Type B pancreatic cell (in vitro differentiated cells): ENCODE measurements at regions not wholly inside any gene's neighbourhood (a gene's known extent, or its start where the extent isn't known, plus 50 kb on each side); places are given as distances from the start of the nearest gene placed in this dataset.

Source experiments
- DNase-seq: peaks from one replicate; pipeline ENCODE4 v3.0.0; 2021; ENCODE audit warnings: mixed read lengths; ENCODE audit not compliant: unreplicated experiment; ENCODE audit errors: extremely low spot score
- H3K27ac Mint-ChIP-seq: 2 replicates; pipeline ENCODE4 v1.8.0; 2021; ENCODE audit warnings: mild to moderate bottlenecking, mixed read lengths
- H3K27me3 Mint-ChIP-seq: 2 replicates; pipeline ENCODE4 v1.8.0; 2021; ENCODE audit warnings: mixed read lengths
- H3K36me3 Mint-ChIP-seq: 2 replicates; pipeline ENCODE4 v1.8.0; 2021; ENCODE audit warnings: mixed read lengths
- H3K4me1 Mint-ChIP-seq: one replicate; pipeline ENCODE4 v1.8.0; 2021; ENCODE audit warnings: mixed read lengths; ENCODE audit not compliant: unreplicated experiment
- H3K4me3 Mint-ChIP-seq: 2 replicates; pipeline ENCODE4 v1.8.0; 2021; ENCODE audit warnings: mild to moderate bottlenecking, mixed read lengths
- H3K9me3 Mint-ChIP-seq: 2 replicates; pipeline ENCODE4 v1.8.0; 2021; ENCODE audit warnings: mixed read lengths
- CTCF ChIP-seq: fragments of 200-600 bp; sonication (generic); conservative IDR thresholded peaks from 2 replicates; pipeline ENCODE4 v1.5.0; 2021; ENCODE audit warnings: antibody characterized with exemption, mild to moderate bottlenecking

GRCh38 chr6:43876602-43877001 is 106.6 kb downstream of the VEGFA start:
- peaks cover 44% of the 10 kb centered on the region for H3K4me1 Mint-ChIP-seq
- no peaks in the 10 kb centered on the region for H3K36me3 Mint-ChIP-seq
- TF ChIP-seq CTCF, result no peak
- no peak overlapping the region for H3K27ac Mint-ChIP-seq
- no peak for DNase-seq
- no peaks in the 10 kb centered on the region for H3K27me3 Mint-ChIP-seq
- no peaks in the 10 kb centered on the region for H3K9me3 Mint-ChIP-seq
- no peak overlapping the region for H3K4me3 Mint-ChIP-seq

GRCh38 chr6:43875849-43876572 is 106.0 kb downstream of the VEGFA start:
- Mint-ChIP-seq H3K36me3 (no peaks in the 10 kb centered on the region), H3K4me1 (peaks cover 44% of the 10 kb centered on the region), H3K27ac (no peak overlapping the region), H3K4me3 (no peak overlapping the region), H3K27me3 (no peaks in the 10 kb centered on the region), H3K9me3 (no peaks in the 10 kb centered on the region)
- no peak for DNase-seq
- TF ChIP-seq CTCF, result no peak

GRCh38 chr6:43874814-43875590 is 105.0 kb downstream of the VEGFA start:
- Mint-ChIP-seq H3K4me1 (peaks cover 44% of the 10 kb centered on the region), H3K27me3 (no peaks in the 10 kb centered on the region), H3K4me3 (no peak overlapping the region), H3K27ac (no peak overlapping the region), H3K9me3 (no peaks in the 10 kb centered on the region), H3K36me3 (no peaks in the 10 kb centered on the region)
- TF ChIP-seq CTCF, result no peak
- DNase-seq, result no peak

GRCh38 chr6:43873806-43874714 is 104.0 kb downstream of the VEGFA start:
- DNase-seq, result no peak
- no peak for TF ChIP-seq CTCF
- H3K36me3 Mint-ChIP-seq, result no peaks in the 10 kb centered on the region
- no peaks in the 10 kb centered on the region for H3K27me3 Mint-ChIP-seq
- H3K27ac Mint-ChIP-seq, result peak overlapping the region; percentile 65
- no peaks in the 10 kb centered on the region for H3K9me3 Mint-ChIP-seq
- peaks cover 41% of the 10 kb centered on the region for H3K4me1 Mint-ChIP-seq
- no peak overlapping the region for H3K4me3 Mint-ChIP-seq

GRCh38 chr6:43871933-43872332 is 101.9 kb downstream of the VEGFA start:
- Mint-ChIP-seq H3K9me3 (no peaks in the 10 kb centered on the region), H3K4me3 (no peak overlapping the region), H3K4me1 (peaks cover 38% of the 10 kb centered on the region), H3K36me3 (no peaks in the 10 kb centered on the region), H3K27ac (no peak overlapping the region), H3K27me3 (no peaks in the 10 kb centered on the region)
- no peak for TF ChIP-seq CTCF
- no peak for DNase-seq
